Astrocyte (in vitro differentiated cells and primary cell): ENCODE measurements at regions not wholly inside any gene's neighbourhood (a gene's known extent, or its start where the extent isn't known, plus 50 kb on each side); places are given as distances from the start of the nearest gene placed in this dataset.

ENCODE experiments used
- DNase-seq: peaks from one replicate; pipeline ENCODE4 v3.0.0-alpha.2; 2010; ENCODE audit warnings: low read depth
- FAIRE-seq: peaks from 2 replicates; lab custom pipeline; 2011; peaks lifted over from hg19 to GRCh38; lab: Jason Lieb, UNC
- H2AFZ ChIP-seq: 2 replicates; pipeline ENCODE4 v1.6.0; 2012; ENCODE audit warnings: low read depth, low read length, inconsistent platforms
- H3K27ac ChIP-seq: 2 replicates; pipeline ENCODE4 v1.5.1; 2011; ENCODE audit warnings: low read depth, low read length, inconsistent platforms
- H3K27me3 ChIP-seq: 2 replicates; pipeline ENCODE4 v1.6.0; 2011; ENCODE audit warnings: low read length, inconsistent platforms; ENCODE audit not compliant: insufficient read depth
- H3K36me3 ChIP-seq: 2 replicates; pipeline ENCODE4 v1.5.1; 2011; ENCODE audit warnings: low read length, inconsistent platforms; ENCODE audit not compliant: insufficient read depth
- H3K4me1 ChIP-seq: 2 replicates; pipeline ENCODE4 v1.5.1; 2011; ENCODE audit warnings: low read length, inconsistent platforms; ENCODE audit not compliant: insufficient read depth
- H3K4me2 ChIP-seq: 2 replicates; pipeline ENCODE4 v1.6.0; 2012; ENCODE audit warnings: low read length, inconsistent platforms
- H3K4me3 ChIP-seq: 2 replicates; pipeline ENCODE4 v1.5.1; 2011; ENCODE audit warnings: low read depth, mild to moderate bottlenecking, low read length, inconsistent platforms; ENCODE audit not compliant: insufficient read depth
- H3K79me2 ChIP-seq: 2 replicates; pipeline ENCODE4 v1.6.0; 2012; ENCODE audit warnings: mild to moderate bottlenecking, low read length, inconsistent platforms; ENCODE audit not compliant: insufficient read depth
- H3K9ac ChIP-seq: 2 replicates; pipeline ENCODE4 v1.6.0; 2012; ENCODE audit warnings: mild to moderate bottlenecking, low read length, inconsistent platforms
- H3K9me3 ChIP-seq: 2 replicates; pipeline ENCODE4 v1.5.1; 2012; ENCODE audit warnings: low read depth, mild to moderate bottlenecking, low read length, inconsistent platforms; ENCODE audit not compliant: insufficient read depth
- H4K20me1 ChIP-seq: 2 replicates; pipeline ENCODE4 v1.6.0; 2012; ENCODE audit warnings: low read length, inconsistent platforms; ENCODE audit not compliant: insufficient read depth
- H3K27ac Mint-ChIP-seq: one replicate; pipeline ENCODE4 v1.8.0; 2021; ENCODE audit warnings: mild to moderate bottlenecking, mixed read lengths; ENCODE audit not compliant: unreplicated experiment
- H3K27me3 Mint-ChIP-seq: one replicate; pipeline ENCODE4 v1.8.0; 2021; ENCODE audit warnings: low read depth, mixed read lengths; ENCODE audit not compliant: unreplicated experiment
- H3K36me3 Mint-ChIP-seq: one replicate; pipeline ENCODE4 v1.8.0; 2021; ENCODE audit warnings: low read depth, mixed read lengths; ENCODE audit not compliant: unreplicated experiment
- H3K4me1 Mint-ChIP-seq: one replicate; pipeline ENCODE4 v1.8.0; 2021; ENCODE audit warnings: low read depth, mixed read lengths; ENCODE audit not compliant: unreplicated experiment
- H3K4me3 Mint-ChIP-seq: one replicate; pipeline ENCODE4 v1.8.0; 2021; ENCODE audit warnings: mild to moderate bottlenecking, moderate library complexity, mixed read lengths; ENCODE audit not compliant: unreplicated experiment
- H3K9me3 Mint-ChIP-seq: one replicate; pipeline ENCODE4 v1.8.0; 2021; ENCODE audit warnings: mild to moderate bottlenecking, mixed read lengths; ENCODE audit not compliant: unreplicated experiment
- CTCF ChIP-seq: IDR thresholded peaks from 2 replicates; pipeline ENCODE4 v1.5.1; 2011; ENCODE audit warnings: low read depth, mild to moderate bottlenecking, inconsistent platforms, low read length, moderate library complexity; ENCODE audit not compliant: insufficient read depth
- EZH2 ChIP-seq: IDR thresholded peaks from 2 replicates; pipeline ENCODE4 v1.6.1; 2012; ENCODE audit warnings: mild to moderate bottlenecking, low read length, inconsistent platforms; ENCODE audit not compliant: insufficient read depth

- H3K4me3 ChIP-seq = no peak overlapping the region
- H3K27ac ChIP-seq = no peak overlapping the region
- TF ChIP-seq EZH2 (no peak), CTCF (no peak)
- peaks cover 2% of the 10 kb centered on the region for H3K27me3 Mint-ChIP-seq
- H3K79me2 ChIP-seq = no peaks in the 10 kb centered on the region
- no peaks in the 10 kb centered on the region for H3K4me1 ChIP-seq
- H4K20me1 ChIP-seq = no peaks in the 10 kb centered on the region
- H3K9me3 Mint-ChIP-seq = no peaks in the 10 kb centered on the region
- H3K36me3 ChIP-seq = no peaks in the 10 kb centered on the region
- no peaks in the 10 kb centered on the region for H3K4me1 Mint-ChIP-seq
- H3K27ac Mint-ChIP-seq = no peak overlapping the region
- DNase-seq = no peak
- H3K4me2 ChIP-seq = no peak overlapping the region
- H3K27me3 ChIP-seq = no peaks in the 10 kb centered on the region
- H3K9ac ChIP-seq = no peak overlapping the region
- peaks cover 3% of the 10 kb centered on the region for H3K9me3 ChIP-seq
- no peak overlapping the region for H3K4me3 Mint-ChIP-seq
- FAIRE-seq = no peak
- no peaks in the 10 kb centered on the region for H3K36me3 Mint-ChIP-seq
- no peak overlapping the region for H2AFZ ChIP-seq
Observed at GRCh38 chr10:111784946-111785465, 398.6 kb downstream of the GPAM start.

GRCh38 chr10:111785921-111786320, 397.6 kb downstream of the GPAM start:
- peaks cover 2% of the 10 kb centered on the region for H3K27me3 Mint-ChIP-seq

More at GRCh38 chr10:111785921-111786320, 397.6 kb downstream of the GPAM start:
- no peak overlapping the region for H3K27ac Mint-ChIP-seq
- TF ChIP-seq EZH2 (no peak), CTCF (no peak)
- Histone ChIP-seq H3K4me1 (no peaks in the 10 kb centered on the region), H3K27ac (no peak overlapping the region), H3K79me2 (no peaks in the 10 kb centered on the region), H3K27me3 (no peaks in the 10 kb centered on the region), H2AFZ (no peak overlapping the region), H3K36me3 (no peaks in the 10 kb centered on the region), H4K20me1 (no peaks in the 10 kb centered on the region), H3K9me3 (no peaks in the 10 kb centered on the region), H3K9ac (no peak overlapping the region), H3K4me3 (no peak overlapping the region), H3K4me2 (no peak overlapping the region)
- no peak overlapping the region for H3K4me3 Mint-ChIP-seq
- no peaks in the 10 kb centered on the region for H3K9me3 Mint-ChIP-seq
- no peaks in the 10 kb centered on the region for H3K36me3 Mint-ChIP-seq
- DNase-seq (no peak), FAIRE-seq (no peak)
- no peaks in the 10 kb centered on the region for H3K4me1 Mint-ChIP-seq
